ENCODE measurements at regions not wholly inside any gene's neighbourhood (a gene's known extent, or its start where the extent isn't known, plus 50 kb on each side); places are given as distances from the start of the nearest gene placed in this dataset.

DNA sequence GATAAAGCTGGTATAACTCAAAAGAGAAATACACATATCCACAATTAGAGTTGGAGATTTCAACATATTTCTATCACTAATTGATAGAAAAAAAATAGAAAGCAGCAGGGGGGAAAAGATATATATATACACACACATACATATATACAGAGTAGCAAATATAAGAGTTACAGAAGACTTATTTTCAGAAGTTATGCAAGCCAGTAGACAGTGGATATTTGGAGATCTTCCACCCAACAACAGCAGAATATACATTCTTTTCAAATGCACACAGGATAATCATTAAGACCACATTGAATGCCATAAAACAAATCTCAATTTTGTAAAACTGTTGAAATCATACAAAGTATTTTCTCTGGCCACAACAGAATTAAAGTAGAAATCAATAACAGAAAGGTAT is 192.8 kb downstream of the LACC1 start:
- TF ChIP-seq, protein P1, sequence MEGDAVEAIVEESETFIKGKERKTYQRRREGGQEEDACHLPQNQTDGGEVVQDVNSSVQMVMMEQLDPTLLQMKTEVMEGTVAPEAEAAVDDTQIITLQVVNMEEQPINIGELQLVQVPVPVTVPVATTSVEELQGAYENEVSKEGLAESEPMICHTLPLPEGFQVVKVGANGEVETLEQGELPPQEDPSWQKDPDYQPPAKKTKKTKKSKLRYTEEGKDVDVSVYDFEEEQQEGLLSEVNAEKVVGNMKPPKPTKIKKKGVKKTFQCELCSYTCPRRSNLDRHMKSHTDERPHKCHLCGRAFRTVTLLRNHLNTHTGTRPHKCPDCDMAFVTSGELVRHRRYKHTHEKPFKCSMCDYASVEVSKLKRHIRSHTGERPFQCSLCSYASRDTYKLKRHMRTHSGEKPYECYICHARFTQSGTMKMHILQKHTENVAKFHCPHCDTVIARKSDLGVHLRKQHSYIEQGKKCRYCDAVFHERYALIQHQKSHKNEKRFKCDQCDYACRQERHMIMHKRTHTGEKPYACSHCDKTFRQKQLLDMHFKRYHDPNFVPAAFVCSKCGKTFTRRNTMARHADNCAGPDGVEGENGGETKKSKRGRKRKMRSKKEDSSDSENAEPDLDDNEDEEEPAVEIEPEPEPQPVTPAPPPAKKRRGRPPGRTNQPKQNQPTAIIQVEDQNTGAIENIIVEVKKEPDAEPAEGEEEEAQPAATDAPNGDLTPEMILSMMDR (conservative IDR thresholded peaks at IDR 0.05; ENCODE audit: low read length) = no peak
- no peak for TF ChIP-seq EZH2phosphoT487 (IDR thresholded peaks at IDR 0.05; ENCODE audit: borderline replicate concordance)
